ENCODE measurements at regions not wholly inside any gene's neighbourhood (a gene's known extent, or its start where the extent isn't known, plus 50 kb on each side); places are given as distances from the start of the nearest gene placed in this dataset.

GRCh38 chr18:22626771-22627170 is 209.1 kb upstream of the CTAGE1 start:
- Mint-ChIP-seq H3K4me1 (ENCODE audit: low read depth) (no peaks in the 10 kb centered on the region), H3K36me3 (ENCODE audit: low read depth) (no peaks in the 10 kb centered on the region), H3K9me3 (peaks cover 15% of the 10 kb centered on the region), H3K4me3 (no peak overlapping the region), H3K27ac (no peak overlapping the region), H3K27me3 (ENCODE audit: low read depth) (peaks cover 3% of the 10 kb centered on the region)

GRCh38 chr18:22627506-22627905 is 209.8 kb upstream of the CTAGE1 start:
- Mint-ChIP-seq H3K27ac (no peak overlapping the region), H3K4me3 (no peak overlapping the region), H3K36me3 (ENCODE audit: low read depth) (no peaks in the 10 kb centered on the region), H3K9me3 (peaks cover 11% of the 10 kb centered on the region), H3K4me1 (ENCODE audit: low read depth) (no peaks in the 10 kb centered on the region), H3K27me3 (ENCODE audit: low read depth) (peaks cover 3% of the 10 kb centered on the region)

GRCh38 chr18:22628795-22629510 is 211.2 kb upstream of the CTAGE1 start:
- no peaks in the 10 kb centered on the region for H3K4me1 Mint-ChIP-seq (ENCODE audit: low read depth)
- H3K9me3 Mint-ChIP-seq = peaks cover 3% of the 10 kb centered on the region
- no peaks in the 10 kb centered on the region for H3K36me3 Mint-ChIP-seq (ENCODE audit: low read depth)
- H3K4me3 Mint-ChIP-seq = no peak overlapping the region
- no peak overlapping the region for H3K27ac Mint-ChIP-seq
- H3K27me3 Mint-ChIP-seq (ENCODE audit: low read depth) = peaks cover 3% of the 10 kb centered on the region

- H3K27ac Mint-ChIP-seq = no peak overlapping the region
- peaks cover 3% of the 10 kb centered on the region for H3K27me3 Mint-ChIP-seq (ENCODE audit: low read depth)
- H3K4me1 Mint-ChIP-seq (ENCODE audit: low read depth) = no peaks in the 10 kb centered on the region
- no peak overlapping the region for H3K4me3 Mint-ChIP-seq
- no peaks in the 10 kb centered on the region for H3K36me3 Mint-ChIP-seq (ENCODE audit: low read depth)
- peaks cover under 1% of the 10 kb centered on the region for H3K9me3 Mint-ChIP-seq
These were observed 213.3 kb upstream of the CTAGE1 start for GRCh38 chr18:22630980-22631379.

- Mint-ChIP-seq H3K36me3 (ENCODE audit: low read depth) (no peaks in the 10 kb centered on the region), H3K27me3 (ENCODE audit: low read depth) (peaks cover 3% of the 10 kb centered on the region), H3K4me1 (ENCODE audit: low read depth) (no peaks in the 10 kb centered on the region), H3K4me3 (no peak overlapping the region), H3K9me3 (no peaks in the 10 kb centered on the region), H3K27ac (no peak overlapping the region)
These were observed 214.5 kb upstream of the CTAGE1 start for GRCh38 chr18:22632191-22632590.

GRCh38 chr18:22634464-22634863 is 216.7 kb upstream of the CTAGE1 start:
- H3K4me1 Mint-ChIP-seq (ENCODE audit: low read depth) = no peaks in the 10 kb centered on the region
- H3K36me3 Mint-ChIP-seq (ENCODE audit: low read depth) = no peaks in the 10 kb centered on the region
- no peaks in the 10 kb centered on the region for H3K27me3 Mint-ChIP-seq (ENCODE audit: low read depth)
- H3K9me3 Mint-ChIP-seq = peaks cover 3% of the 10 kb centered on the region
- H3K4me3 Mint-ChIP-seq = no peak overlapping the region
- no peak overlapping the region for H3K27ac Mint-ChIP-seq

GRCh38 chr18:22637787-22638186 is 220.1 kb upstream of the CTAGE1 start:
- no peak overlapping the region for H3K4me3 Mint-ChIP-seq
- H3K27ac Mint-ChIP-seq = no peak overlapping the region
- no peaks in the 10 kb centered on the region for H3K36me3 Mint-ChIP-seq (ENCODE audit: low read depth)
- H3K9me3 Mint-ChIP-seq = peaks cover 3% of the 10 kb centered on the region
- H3K27me3 Mint-ChIP-seq (ENCODE audit: low read depth) = no peaks in the 10 kb centered on the region
- H3K4me1 Mint-ChIP-seq (ENCODE audit: low read depth) = no peaks in the 10 kb centered on the region

GRCh38 chr18:22639026-22639463 is 221.3 kb upstream of the CTAGE1 start:
- Mint-ChIP-seq H3K36me3 (ENCODE audit: low read depth) (no peaks in the 10 kb centered on the region), H3K9me3 (peaks cover 3% of the 10 kb centered on the region), H3K4me1 (ENCODE audit: low read depth) (no peaks in the 10 kb centered on the region), H3K27me3 (ENCODE audit: low read depth) (no peaks in the 10 kb centered on the region), H3K4me3 (no peak overlapping the region), H3K27ac (no peak overlapping the region)

GRCh38 chr18:22639561-22639960 is 221.8 kb upstream of the CTAGE1 start:
- H3K9me3 Mint-ChIP-seq = peaks cover 3% of the 10 kb centered on the region
- no peaks in the 10 kb centered on the region for H3K4me1 Mint-ChIP-seq (ENCODE audit: low read depth)
- H3K27me3 Mint-ChIP-seq (ENCODE audit: low read depth) = no peaks in the 10 kb centered on the region
- H3K27ac Mint-ChIP-seq = no peak overlapping the region
- no peak overlapping the region for H3K4me3 Mint-ChIP-seq
- no peaks in the 10 kb centered on the region for H3K36me3 Mint-ChIP-seq (ENCODE audit: low read depth)

GRCh38 chr18:22640281-22640842 is 222.6 kb upstream of the CTAGE1 start:
- no peaks in the 10 kb centered on the region for H3K36me3 Mint-ChIP-seq (ENCODE audit: low read depth)
- no peaks in the 10 kb centered on the region for H3K27me3 Mint-ChIP-seq (ENCODE audit: low read depth)
- peaks cover 3% of the 10 kb centered on the region for H3K9me3 Mint-ChIP-seq
- H3K27ac Mint-ChIP-seq = no peak overlapping the region
- no peak overlapping the region for H3K4me3 Mint-ChIP-seq
- no peaks in the 10 kb centered on the region for H3K4me1 Mint-ChIP-seq (ENCODE audit: low read depth)

GRCh38 chr18:22641958-22642357 is 224.2 kb upstream of the CTAGE1 start:
- no peak overlapping the region for H3K27ac Mint-ChIP-seq
- H3K27me3 Mint-ChIP-seq (ENCODE audit: low read depth) = no peaks in the 10 kb centered on the region
- peaks cover 3% of the 10 kb centered on the region for H3K9me3 Mint-ChIP-seq
- H3K4me1 Mint-ChIP-seq (ENCODE audit: low read depth) = no peaks in the 10 kb centered on the region
- no peak overlapping the region for H3K4me3 Mint-ChIP-seq
- H3K36me3 Mint-ChIP-seq (ENCODE audit: low read depth) = no peaks in the 10 kb centered on the region

- no peaks in the 10 kb centered on the region for H3K9me3 Mint-ChIP-seq
These were observed 226.0 kb upstream of the CTAGE1 start for GRCh38 chr18:22643731-22644130.

GRCh38 chr18:22650247-22650646 is 232.5 kb upstream of the CTAGE1 start:
- H3K27me3 Mint-ChIP-seq (ENCODE audit: low read depth) = no peaks in the 10 kb centered on the region
- H3K9me3 Mint-ChIP-seq = peaks cover 8% of the 10 kb centered on the region
- H3K27ac Mint-ChIP-seq = no peak overlapping the region

More at GRCh38 chr18:22643731-22644130, 226.0 kb upstream of the CTAGE1 start:
- no peaks in the 10 kb centered on the region for H3K27me3 Mint-ChIP-seq (ENCODE audit: low read depth)
- H3K27ac Mint-ChIP-seq = no peak overlapping the region
- no peaks in the 10 kb centered on the region for H3K4me1 Mint-ChIP-seq (ENCODE audit: low read depth)
- no peaks in the 10 kb centered on the region for H3K36me3 Mint-ChIP-seq (ENCODE audit: low read depth)
- H3K4me3 Mint-ChIP-seq = no peak overlapping the region

GRCh38 chr18:22657619-22658018 is 239.9 kb upstream of the CTAGE1 start:
- Mint-ChIP-seq H3K9me3 (peaks cover 43% of the 10 kb centered on the region), H3K4me3 (no peak overlapping the region), H3K4me1 (ENCODE audit: low read depth) (no peaks in the 10 kb centered on the region), H3K27me3 (ENCODE audit: low read depth) (no peaks in the 10 kb centered on the region), H3K36me3 (ENCODE audit: low read depth) (no peaks in the 10 kb centered on the region), H3K27ac (no peak overlapping the region)

More at GRCh38 chr18:22650247-22650646, 232.5 kb upstream of the CTAGE1 start:
- no peaks in the 10 kb centered on the region for H3K4me1 Mint-ChIP-seq (ENCODE audit: low read depth)
- no peaks in the 10 kb centered on the region for H3K36me3 Mint-ChIP-seq (ENCODE audit: low read depth)
- H3K4me3 Mint-ChIP-seq = no peak overlapping the region

- no peak overlapping the region for H3K27ac Mint-ChIP-seq
- H3K27me3 Mint-ChIP-seq (ENCODE audit: low read depth) = no peaks in the 10 kb centered on the region
- H3K9me3 Mint-ChIP-seq = peaks cover 50% of the 10 kb centered on the region
- H3K36me3 Mint-ChIP-seq (ENCODE audit: low read depth) = no peaks in the 10 kb centered on the region
- H3K4me1 Mint-ChIP-seq (ENCODE audit: low read depth) = no peaks in the 10 kb centered on the region
- H3K4me3 Mint-ChIP-seq = no peak overlapping the region
These were observed 240.6 kb upstream of the CTAGE1 start for GRCh38 chr18:22658318-22658717.
